SIG-M5 treated with dmso at 0.1 percent for 504 hours (cell line): ENCODE measurements at regions not wholly inside any gene's neighbourhood (a gene's known extent, or its start where the extent isn't known, plus 50 kb on each side); places are given as distances from the start of the nearest gene placed in this dataset.

Source experiments
- DNase-seq: peaks from one replicate; lab custom pipeline; 2025; ENCODE audit not compliant: unreplicated experiment; lab: John Stamatoyannopoulos, UW

DNA sequence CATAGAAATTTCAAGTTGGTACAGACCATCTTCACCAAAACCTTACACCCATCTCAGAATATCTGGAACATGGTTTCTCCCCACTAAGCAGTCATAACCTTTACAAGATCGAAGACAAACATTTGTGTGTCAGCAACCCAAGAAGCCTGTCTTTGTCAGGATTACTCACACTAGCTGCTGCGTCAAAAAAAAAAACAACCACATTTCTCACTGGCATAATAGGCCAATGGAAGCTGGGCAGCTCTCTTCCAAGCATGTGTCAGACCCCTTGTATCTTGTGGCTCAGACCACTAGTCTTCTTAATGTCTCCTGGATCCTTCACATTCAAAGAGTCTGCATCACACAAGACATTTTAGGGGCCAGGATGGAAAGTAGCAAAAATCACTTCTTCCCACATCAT, 266.9 kb upstream of the IGF1R start:
- DNase-seq: no peak

DNA sequence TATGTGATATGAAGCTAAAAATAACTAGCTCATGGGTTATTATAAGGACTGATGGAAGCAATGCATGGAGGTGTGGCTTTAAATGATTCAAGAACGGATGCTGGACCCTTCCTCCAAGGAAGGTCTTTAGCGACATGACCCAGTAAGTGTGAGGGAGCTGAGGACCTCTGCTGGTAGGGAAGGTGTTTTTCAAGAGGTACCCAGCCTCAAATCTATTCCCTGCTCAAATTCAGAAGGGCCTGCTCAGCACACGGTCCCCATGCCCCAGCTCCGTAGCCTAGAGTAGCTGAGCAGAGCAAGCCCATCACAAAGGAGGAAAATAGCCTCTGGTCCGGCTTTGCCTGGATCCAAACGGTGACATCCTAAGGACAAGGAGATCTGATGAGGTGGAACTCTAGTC, 266.2 kb upstream of the IGF1R start:
- no peak for DNase-seq

DNA sequence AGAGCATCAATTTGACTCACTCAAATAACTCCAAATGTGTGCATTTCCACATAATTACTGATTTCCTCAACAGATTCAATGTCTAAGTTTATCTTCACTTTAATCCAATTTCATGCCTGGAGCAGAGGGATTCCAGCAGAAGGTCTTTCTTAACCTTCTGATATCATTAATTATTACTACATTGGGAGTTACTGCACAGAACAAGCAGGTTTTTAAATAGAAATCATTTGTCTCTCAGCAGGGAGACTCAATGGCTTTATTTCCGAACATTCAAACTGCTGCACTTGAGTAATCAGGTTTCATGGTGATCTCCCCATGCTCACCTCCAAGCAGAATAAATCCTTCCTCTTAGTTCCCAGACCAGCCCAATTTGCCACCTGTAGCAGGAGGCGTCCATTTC, 264.8 kb upstream of the IGF1R start:
- no peak for DNase-seq

DNA sequence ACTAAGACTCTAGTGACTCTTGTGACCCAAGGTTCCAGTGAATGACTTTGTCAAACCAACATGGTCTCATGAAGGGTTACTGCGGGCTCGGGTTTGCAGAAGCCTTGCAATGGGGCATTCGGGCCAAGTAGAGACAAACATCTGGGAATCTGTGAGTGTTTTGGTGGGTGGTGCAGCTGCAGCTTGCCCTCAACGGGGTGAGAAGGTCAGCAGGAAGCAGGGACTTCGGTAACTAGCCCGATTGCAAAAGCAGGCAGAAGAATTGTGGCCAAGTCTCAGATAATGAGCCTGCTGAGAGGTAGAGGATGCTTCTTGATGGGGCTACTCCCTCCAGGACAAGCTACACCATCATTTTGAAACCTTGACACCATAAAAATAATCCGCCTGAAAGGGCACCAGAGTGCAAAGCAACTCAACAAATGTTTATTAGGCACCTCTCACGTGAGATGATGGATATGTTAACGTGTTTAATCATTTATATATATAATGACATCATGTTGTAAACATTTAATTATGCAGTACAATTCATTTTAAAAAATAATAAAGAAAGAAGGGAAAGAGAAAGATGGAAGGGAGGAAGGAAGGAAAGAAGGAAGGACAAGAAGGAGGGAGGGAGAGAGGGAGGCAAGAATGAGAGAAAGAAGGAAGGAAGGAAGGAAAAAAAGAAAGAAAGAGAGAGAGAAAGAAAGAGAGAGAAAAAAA, 263.9 kb upstream of the IGF1R start:
- no peak for DNase-seq

DNA sequence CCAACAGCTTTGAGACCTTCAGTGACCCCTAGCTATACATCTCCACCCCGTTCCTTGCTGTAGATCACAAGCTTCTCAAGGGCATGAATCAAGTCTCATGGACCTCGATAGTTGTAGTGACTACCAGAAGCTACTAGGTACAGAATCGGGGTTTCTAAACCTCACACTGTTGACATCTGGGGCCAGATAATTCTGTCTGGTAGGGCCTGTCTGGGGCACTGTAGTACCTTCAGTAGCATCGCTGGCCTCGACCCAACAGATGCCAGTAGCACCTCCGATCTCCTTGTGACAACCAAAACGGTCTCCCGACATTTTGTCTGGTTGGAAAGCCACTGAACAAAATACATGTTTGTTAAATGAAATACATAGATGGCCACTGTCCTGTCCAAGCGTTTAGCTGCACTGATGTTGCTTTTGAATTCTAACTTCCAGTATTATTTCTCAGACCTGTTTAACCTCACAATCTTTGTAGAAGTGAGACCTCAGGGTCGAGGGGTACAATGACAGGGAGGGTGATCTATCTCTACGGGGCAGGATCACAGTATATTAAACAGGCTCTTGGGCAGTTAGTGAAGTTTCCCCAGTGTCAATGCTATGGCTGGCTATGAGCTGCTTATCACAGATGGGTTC, 262.5 kb upstream of the IGF1R start:
- no peak for DNase-seq

DNA sequence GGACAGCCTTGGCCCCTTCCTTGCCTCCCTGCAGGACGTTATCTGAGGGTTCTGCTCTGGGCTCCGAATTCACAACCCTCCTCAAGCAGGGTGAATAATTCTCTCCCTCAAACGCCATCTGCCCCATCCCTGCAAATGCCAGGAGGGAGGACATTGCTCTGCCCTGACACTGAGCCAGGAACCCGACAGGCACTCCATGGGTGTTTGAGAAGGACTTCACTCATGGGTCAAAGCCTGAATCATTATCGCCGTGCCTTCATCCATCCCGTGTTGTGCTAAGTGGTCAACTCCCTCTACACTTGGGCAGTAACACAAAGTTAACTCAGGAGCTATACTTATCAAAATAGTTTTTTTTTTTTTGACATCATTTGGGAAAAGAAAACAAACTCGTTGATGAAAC, 261.8 kb upstream of the IGF1R start:
- no peak for DNase-seq

DNA sequence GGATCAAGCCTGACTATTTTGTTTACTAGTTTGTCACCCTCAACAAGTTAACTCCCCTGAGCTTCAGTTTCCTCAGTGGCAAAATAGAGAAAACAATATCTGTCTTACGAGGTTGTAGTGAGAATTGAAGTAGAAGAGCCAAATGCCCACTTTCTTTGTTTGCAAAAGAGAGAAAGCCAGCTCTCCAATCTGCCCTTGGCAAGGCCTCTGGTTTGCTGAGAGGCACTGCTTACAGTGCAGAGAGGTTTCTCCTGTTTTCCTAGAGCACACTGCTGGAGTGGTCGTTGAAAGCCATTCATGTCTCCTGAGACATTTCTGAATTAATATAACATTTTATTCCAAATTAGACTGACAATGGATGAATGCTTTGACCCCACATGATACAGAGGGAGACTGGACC, 260.5 kb upstream of the IGF1R start:
- no peak for DNase-seq

DNA sequence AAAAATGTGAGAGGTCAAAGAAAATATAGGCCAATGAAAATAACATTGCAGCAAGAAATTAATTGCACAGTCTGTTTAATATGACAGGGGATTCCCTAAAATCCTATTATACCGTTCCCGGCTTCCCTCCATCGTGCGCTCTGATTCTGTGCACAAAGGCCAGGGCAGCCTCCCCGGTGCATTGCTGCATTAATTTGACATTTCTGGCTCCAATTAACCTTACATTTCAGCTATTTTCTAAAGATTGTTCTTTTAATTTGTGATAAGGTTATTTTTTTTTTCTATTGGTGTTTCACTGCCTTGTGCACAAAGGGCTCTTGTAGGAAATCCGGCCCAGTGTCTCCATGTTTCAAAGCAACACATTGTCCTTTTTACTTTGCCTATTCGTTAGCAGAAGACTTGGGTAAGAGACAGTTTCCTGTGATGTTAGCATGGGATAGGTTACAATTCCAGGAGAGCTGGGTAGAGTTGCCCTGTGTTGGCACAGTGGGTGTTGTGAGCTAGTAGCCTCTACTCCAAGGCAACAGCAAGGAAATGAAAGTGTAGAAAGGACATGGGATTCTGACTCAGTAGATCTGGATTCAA, 257.3 kb upstream of the IGF1R start:
- DNase-seq: no peak

DNA sequence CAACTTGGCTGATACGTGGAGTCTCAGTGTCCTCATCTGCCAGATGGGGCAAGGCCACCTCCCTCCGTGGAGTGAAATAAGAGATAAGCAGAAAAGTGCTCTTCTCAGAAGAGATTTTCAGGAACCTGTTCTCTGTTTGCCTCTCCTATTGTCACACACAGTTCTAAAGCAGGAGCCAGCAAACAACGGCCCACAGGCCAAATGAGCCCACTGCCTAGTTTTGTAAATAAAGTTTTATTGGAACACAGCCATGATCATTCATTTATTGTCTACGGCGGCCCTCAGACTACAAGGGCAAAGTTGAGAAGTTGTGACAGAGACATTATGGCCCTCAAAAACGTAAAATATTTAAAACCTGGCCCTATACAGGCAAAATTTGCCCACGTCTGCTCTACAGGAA, 256.8 kb upstream of the IGF1R start:
- no peak for DNase-seq

DNA sequence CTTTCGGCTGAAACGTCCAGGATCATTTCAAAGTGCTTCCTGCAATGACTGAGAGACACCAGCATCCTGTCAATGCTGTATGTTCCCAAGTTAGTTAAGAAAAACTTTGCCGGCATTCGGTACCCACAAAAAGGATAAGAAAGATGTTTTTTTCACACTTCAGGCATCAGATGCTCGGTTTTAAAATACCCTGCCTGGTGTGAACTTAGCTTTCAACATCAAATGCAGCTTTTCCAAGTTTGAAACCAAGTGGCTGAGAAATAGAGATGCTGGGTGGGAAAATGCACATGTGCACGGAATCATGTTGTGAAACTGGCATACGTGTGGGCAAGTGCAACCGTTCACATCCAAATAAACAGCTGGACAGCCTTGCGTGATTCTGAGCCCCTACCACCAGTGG, 254.9 kb upstream of the IGF1R start:
- DNase-seq: no peak

DNA sequence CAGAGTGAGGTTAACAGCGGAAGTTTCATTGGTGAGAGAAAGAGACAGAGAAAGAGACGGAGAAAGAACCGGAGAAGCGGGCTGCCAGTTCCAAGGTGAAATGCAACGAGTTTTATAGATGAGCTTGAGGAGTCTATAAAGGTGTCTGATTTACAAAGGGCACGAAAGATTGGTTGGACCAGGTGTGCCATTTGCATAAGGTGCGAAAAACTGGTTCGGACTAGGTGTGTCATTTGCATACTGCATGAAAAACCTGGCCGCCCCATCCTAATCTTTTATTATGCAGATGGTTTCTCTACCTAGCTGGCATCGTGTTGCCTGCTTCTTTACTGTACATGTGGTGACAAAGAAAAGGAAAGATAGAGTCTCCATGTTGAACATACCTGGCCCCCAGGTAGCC, 253.8 kb upstream of the IGF1R start:
- DNase-seq: no peak

DNA sequence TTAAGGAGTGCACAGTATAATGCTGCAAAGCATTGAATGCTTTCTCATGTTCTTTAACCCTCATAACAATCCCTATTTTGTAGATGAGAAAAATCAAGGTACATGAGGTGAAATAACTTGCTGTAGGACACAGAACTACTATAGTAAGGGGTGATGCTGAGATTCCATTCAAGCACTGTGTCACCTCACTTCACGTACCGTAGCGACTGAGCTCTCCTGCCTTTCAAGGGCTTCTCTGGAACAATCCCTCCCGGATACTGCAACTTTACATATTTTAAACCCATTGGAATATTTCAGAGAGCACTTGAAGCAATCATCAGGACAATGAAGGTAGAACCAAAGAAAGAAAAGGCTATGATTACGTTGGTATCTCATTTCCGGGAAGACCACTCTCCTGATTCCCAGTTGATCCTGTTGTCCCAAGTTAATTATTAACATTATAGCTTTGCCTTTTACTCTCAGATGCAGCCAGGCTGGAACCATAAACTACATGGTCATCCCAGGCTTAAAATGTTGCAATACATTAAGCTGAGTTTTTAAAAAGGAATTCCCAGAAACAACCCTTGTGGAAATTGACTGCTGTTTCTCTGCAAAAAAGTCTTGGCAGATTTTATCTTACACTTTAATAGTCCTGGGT, 252.2 kb upstream of the IGF1R start:
- no peak for DNase-seq

DNA sequence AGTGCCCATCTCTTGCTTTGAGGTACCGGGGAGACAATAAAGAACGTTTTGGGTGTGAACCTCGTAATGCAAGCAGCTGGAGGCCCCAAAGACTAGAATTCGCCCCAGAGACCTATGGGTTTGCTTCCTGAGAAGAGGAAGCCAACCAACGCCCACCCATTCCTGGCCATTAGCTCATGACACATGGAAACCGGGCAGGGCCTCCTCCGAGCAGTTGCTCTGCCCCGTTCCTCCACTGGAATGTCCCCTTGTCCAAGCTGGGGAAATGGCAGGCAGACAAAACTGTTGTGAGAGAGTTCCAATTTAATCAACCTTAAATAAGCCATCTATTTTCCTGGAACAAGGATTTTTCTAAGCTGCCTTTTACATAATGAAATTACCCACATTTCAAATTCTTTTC, 250.9 kb upstream of the IGF1R start:
- no peak for DNase-seq

DNA sequence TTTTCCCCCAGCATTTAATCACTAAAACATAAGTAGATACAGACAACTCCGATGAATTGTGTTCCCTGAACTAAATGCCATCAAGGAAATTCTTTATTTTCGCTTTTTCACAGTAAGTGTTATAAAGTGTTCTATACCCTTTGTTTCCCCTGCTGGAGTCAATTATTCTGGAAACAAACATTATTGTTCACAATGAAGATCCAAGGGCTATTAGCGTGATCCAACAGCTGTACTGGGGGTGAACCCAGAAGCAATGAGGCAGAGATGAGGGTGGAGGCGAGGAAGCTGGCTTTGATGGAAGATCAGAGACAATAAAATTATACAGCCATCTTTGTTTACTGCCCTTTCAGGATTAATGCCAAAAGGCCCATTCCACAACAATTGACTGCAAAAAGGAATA, 250.3 kb upstream of the IGF1R start:
- DNase-seq: no peak

DNA sequence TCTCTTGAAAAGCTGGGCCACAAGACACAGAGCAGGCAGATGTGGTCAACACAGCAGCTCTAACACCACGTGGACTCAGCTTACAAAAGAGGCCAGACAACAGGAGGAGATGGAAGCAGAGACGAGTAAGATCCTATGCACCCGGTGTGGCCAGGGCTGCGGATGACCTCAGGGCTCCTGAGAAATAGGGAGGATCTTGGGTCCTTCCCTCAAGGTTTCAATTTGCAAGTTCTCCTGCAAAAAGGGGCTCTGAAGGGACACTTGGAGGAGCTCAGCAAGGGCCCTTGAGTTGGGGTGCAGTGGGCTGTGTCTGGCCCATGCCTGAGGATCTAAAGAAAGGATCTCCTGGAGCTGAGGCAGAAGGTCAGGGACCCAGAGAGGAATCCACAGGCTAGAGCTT, 249.5 kb upstream of the IGF1R start:
- no peak for DNase-seq

DNA sequence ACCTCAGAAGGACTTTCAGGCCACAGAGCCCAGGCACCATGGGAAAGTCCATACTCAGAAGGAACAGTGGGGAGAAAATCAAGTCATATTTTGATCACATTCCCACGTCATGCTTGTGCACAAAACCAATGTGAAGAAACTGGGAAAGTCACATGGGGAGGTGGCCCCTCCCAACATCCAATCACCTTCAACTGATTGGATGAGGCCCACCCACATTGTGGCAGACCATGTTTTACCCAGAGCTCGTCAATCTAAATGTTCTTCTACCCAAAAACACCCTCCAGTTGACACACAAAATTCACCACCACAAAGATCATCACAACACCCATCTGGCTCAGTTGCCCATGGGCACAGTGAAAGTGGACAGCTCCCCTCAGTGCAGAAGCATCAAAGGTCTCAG, 248.2 kb upstream of the IGF1R start:
- no peak for DNase-seq

DNA sequence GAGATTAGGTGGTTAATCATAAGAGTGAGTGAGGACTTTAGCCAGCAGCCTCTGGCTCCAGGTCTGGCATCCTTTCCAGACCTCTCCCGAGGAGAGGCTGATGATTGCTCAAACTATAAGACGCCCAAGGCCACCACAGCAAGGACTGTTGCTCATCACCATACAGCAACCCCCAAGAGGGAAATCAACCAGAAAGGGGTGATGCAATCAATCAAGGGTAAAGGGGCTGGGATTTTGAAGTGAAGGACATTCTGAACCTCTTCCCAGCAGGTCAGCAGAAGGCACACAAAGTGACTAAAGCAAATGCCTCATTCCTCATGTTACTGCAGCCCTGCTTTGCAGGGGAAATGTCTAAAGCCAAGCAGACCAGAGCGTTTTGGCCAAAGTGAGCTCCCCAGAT, 247.3 kb upstream of the IGF1R start:
- no peak for DNase-seq

DNA sequence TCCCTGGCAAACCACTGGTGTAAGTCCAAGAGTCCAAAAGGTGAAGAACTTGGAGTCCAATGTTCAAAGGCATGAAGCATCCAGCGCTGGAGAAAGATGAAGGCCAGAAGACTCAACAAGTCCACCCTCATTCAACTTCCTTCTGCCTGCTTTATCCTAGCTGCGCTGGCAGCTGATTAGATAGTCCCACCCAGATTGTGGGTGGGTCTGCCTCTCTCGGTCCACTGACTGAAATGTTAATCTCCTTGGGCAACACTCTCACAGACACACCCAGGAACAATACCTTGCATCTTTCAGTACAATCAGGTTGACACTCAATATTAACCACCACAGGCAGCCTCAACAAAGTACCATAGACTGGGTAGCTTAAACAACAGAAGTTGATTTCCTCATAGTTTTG, 245.9 kb upstream of the IGF1R start:
- no peak for DNase-seq

DNA sequence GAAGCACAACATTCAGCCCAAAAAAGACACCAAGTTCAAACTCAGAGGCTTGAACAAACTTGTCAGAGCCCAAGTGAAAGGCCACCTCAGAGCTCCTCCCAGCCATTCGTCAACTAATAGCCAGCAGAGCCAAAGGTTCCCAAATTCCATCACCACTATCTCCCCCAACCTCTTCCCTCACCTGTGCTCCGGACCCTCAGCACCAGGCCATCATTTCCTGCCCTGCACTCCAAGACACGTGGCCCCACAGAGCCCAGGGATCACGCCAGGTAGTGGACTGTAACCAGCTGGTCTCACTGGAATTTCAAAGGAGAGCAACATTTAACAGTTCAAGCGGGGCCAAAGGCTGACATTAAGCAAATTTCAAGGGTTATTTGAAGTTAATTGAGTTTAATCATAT, 245.2 kb upstream of the IGF1R start:
- DNase-seq: no peak

DNA sequence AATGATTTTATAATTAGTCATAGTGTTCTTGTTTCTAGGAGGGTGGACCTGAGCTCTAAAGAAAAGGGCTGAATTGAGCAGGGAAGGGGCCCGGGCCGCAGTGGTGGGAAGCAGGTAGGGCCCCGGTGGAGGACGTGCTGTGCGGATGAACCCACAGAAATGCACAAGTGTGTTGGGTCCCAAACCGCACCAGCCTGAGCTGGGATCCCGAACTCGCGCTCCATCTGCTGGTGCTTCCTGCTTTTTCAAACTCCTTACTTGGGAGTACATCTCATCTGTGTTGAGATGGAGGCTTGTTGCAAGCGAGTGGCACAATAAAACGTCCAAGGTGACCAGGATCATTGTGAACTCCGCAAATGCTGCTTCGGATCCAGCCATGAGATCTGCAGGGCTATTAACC, 244.8 kb upstream of the IGF1R start:
- DNase-seq: no peak

DNA sequence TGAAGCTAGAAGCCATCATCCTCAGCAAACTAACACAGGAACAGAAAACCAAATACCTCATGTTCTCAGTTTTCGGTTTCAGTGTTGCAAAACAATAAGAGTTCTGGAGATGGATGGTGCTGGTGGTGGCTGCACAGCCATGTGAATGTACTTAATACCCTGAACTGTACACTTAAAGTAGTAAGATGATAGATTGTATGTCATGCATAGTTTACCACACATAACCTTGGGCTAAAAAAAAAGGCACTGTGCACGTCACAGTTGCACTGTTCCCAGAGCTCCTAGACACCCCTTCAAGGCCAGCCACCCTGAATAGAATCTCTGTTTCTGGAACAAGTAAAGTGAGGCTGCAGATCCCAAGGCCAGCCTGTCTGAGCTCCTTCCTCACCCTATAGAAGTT, 243.3 kb upstream of the IGF1R start:
- DNase-seq: no peak

DNA sequence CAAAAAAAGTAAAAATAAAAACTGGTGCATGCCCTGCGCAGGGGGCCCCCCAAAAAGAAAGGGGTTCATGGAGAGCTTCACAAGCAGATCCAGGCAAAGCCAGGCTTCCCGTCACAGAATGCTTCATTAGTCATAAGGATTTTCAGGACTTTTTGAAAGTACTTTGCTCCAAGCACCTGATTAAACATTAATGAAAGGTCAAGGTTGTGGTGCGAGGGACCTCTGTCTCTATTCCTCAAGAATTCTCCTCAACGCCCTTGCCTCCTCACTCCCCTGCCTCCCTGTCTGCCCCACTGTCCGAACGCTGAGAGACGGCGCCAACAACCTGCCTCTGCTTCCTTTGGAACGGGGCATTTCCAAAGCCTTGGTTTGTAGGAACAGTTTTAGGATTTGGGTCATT, 240.1 kb upstream of the IGF1R start:
- no peak for DNase-seq
